MM.1S (cell line): ENCODE measurements at regions not wholly inside any gene's neighbourhood (a gene's known extent, or its start where the extent isn't known, plus 50 kb on each side); places are given as distances from the start of the nearest gene placed in this dataset.

Experiments
- EZH2 ChIP-seq: fragments of 300-600 bp; sonication (generic); optimal IDR thresholded peaks from 2 replicates; pipeline ENCODE3; 2017; ENCODE audit warnings: low read depth, mild to moderate bottlenecking, antibody characterized with exemption, low read length, mixed read lengths
- EZH2phosphoT487 ChIP-seq: fragments of 300-600 bp; sonication (generic); IDR thresholded peaks from 2 replicates; pipeline ENCODE4 v1.6.1; 2018; ENCODE audit warnings: antibody characterized with exemption, low read length
- TF ChIP-seq, protein P1 (sequence below): fragments of 300-600 bp; sonication (generic); IDR thresholded peaks from 2 replicates; pipeline ENCODE4 v1.5.1; 2016; ENCODE audit warnings: antibody characterized with exemption, low read length, mixed read lengths

DNA sequence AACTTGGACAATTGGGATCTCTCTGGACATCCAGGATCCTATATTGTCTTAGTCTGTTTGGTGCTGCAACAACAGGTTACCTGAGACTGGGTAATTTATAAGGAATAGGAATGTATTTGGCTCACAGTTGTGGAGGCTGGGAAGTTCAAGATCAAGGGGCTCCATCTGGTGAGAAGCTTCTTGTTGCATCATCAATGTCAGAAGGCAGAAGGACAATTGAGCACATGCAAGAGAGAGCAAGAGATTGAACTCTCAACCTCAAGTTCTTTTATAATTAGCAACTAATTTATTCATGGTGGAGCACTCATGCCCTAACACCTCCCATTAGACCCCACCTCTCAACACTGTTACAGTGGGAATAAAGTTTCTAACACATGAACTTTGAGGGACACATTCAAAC, 124.7 kb upstream of the ETV3 start:
- TF ChIP-seq, protein P1, sequence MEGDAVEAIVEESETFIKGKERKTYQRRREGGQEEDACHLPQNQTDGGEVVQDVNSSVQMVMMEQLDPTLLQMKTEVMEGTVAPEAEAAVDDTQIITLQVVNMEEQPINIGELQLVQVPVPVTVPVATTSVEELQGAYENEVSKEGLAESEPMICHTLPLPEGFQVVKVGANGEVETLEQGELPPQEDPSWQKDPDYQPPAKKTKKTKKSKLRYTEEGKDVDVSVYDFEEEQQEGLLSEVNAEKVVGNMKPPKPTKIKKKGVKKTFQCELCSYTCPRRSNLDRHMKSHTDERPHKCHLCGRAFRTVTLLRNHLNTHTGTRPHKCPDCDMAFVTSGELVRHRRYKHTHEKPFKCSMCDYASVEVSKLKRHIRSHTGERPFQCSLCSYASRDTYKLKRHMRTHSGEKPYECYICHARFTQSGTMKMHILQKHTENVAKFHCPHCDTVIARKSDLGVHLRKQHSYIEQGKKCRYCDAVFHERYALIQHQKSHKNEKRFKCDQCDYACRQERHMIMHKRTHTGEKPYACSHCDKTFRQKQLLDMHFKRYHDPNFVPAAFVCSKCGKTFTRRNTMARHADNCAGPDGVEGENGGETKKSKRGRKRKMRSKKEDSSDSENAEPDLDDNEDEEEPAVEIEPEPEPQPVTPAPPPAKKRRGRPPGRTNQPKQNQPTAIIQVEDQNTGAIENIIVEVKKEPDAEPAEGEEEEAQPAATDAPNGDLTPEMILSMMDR: no peak
- TF ChIP-seq EZH2 (no peak), EZH2phosphoT487 (no peak)
